HL-60 (cell line): ENCODE measurements at regions not wholly inside any gene's neighbourhood (a gene's known extent, or its start where the extent isn't known, plus 50 kb on each side); places are given as distances from the start of the nearest gene placed in this dataset.

Experiments used
- DNase-seq, 2 experiments: peaks; one replicate each; pipeline ENCODE4 v3.0.0-alpha.2; 2010 to 2020; ENCODE audit warnings: low read depth in 1 of 2, low spot score in 1 of 2
- H3K27ac ChIP-seq: fragments of 250-450 bp; sonication (Bioruptor Pico); replicated peaks from 2 replicates; pipeline ENCODE4 v1.5.1; 2020; ENCODE audit warnings: mild to moderate bottlenecking, moderate library complexity
- H3K27me3 ChIP-seq: fragments of 250-450 bp; sonication (Bioruptor Pico); 2 replicates; pipeline ENCODE4 v1.5.1; 2021; ENCODE audit warnings: mild to moderate bottlenecking, moderate library complexity; ENCODE audit not compliant: insufficient read depth, poor library complexity, severe bottlenecking
- H3K4me3 ChIP-seq: replicated peaks from 2 replicates; pipeline ENCODE4 v1.5.1; 2011; ENCODE audit warnings: mild to moderate bottlenecking, control low read depth, low read length; ENCODE audit not compliant: insufficient read depth
- CTCF ChIP-seq: IDR thresholded peaks from one replicate; pipeline ENCODE4 v1.5.1; 2011; ENCODE audit warnings: low read length, control low read depth, inconsistent platforms; ENCODE audit not compliant: insufficient read depth
- GABPA ChIP-seq: IDR thresholded peaks from 2 replicates; pipeline ENCODE4 v1.6.1; 2012; ENCODE audit warnings: low read depth
- POLR2AphosphoS5 ChIP-seq: IDR thresholded peaks from 2 replicates; pipeline ENCODE4 v1.6.1; 2012; ENCODE audit warnings: low read depth
- SPI1 ChIP-seq: IDR thresholded peaks from 2 replicates; pipeline ENCODE4 v1.6.1; 2012; ENCODE audit warnings: low read depth, mild to moderate bottlenecking, borderline replicate concordance
- TF ChIP-seq, protein P1 (sequence below): IDR thresholded peaks from 2 replicates; pipeline ENCODE4 v1.6.1; 2012; ENCODE audit warnings: low read depth; ENCODE audit not compliant: insufficient replicate concordance

DNA sequence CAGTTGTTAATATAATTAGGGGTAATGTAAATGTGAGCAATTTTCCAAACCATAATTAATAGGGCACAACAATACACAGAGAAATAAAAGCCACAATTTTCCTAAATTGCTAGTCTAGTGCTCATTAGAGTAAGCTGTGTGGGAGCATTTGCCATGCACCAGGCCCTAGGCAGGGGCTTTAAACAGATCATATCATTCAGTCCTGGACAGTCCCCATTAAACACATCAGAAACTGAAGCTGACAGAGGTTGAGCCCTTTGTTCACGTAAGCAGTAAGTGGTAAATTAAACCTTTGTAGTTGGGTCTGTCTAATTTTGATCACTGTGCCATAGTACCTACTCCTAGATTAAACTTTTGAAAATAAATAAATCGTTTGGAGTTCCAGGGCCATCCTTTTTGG lies 931.1 kb downstream of the C6orf118 start:
- H3K27ac ChIP-seq: no peak overlapping the region
- H3K27me3 ChIP-seq: no peaks in the 10 kb centered on the region
- DNase-seq: no peak
- no peak overlapping the region for H3K4me3 ChIP-seq
- no peak for TF ChIP-seq SPI1

DNA sequence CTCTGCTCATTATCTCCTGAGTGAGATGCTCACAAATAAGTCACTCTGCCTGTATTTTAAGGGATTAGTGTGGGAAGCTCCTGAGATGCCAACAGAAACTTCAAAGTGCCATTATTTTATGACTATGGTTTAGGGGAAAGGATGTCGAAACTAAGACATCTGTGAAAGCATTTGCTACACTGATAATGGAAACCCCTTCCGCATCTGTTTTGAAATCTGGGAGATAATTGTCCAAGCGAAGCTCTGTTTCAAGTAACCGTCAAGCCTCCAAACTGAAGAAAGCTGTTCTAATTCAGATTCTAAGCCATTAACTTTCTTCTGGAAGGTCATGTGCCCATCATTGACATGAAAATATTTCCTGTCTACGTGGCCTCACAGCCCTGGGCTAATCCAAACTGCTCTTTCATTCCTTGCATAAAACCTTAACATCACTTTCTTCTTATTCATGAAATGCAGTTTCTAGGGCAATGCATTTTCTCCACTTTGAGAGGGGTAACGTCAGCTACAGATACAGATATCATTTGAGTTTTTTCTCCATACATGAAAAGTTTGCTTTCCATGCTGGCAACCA lies 932.0 kb downstream of the C6orf118 start:
- Histone ChIP-seq H3K4me3 (no peak overlapping the region), H3K27me3 (no peaks in the 10 kb centered on the region), H3K27ac (no peak overlapping the region)
- no peak for DNase-seq
- TF ChIP-seq POLR2AphosphoS5 (no peak), CTCF (no peak), GABPA (no peak), SPI1 (no peak)
- TF ChIP-seq, protein P1, sequence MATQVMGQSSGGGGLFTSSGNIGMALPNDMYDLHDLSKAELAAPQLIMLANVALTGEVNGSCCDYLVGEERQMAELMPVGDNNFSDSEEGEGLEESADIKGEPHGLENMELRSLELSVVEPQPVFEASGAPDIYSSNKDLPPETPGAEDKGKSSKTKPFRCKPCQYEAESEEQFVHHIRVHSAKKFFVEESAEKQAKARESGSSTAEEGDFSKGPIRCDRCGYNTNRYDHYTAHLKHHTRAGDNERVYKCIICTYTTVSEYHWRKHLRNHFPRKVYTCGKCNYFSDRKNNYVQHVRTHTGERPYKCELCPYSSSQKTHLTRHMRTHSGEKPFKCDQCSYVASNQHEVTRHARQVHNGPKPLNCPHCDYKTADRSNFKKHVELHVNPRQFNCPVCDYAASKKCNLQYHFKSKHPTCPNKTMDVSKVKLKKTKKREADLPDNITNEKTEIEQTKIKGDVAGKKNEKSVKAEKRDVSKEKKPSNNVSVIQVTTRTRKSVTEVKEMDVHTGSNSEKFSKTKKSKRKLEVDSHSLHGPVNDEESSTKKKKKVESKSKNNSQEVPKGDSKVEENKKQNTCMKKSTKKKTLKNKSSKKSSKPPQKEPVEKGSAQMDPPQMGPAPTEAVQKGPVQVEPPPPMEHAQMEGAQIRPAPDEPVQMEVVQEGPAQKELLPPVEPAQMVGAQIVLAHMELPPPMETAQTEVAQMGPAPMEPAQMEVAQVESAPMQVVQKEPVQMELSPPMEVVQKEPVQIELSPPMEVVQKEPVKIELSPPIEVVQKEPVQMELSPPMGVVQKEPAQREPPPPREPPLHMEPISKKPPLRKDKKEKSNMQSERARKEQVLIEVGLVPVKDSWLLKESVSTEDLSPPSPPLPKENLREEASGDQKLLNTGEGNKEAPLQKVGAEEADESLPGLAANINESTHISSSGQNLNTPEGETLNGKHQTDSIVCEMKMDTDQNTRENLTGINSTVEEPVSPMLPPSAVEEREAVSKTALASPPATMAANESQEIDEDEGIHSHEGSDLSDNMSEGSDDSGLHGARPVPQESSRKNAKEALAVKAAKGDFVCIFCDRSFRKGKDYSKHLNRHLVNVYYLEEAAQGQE: no peak

DNA sequence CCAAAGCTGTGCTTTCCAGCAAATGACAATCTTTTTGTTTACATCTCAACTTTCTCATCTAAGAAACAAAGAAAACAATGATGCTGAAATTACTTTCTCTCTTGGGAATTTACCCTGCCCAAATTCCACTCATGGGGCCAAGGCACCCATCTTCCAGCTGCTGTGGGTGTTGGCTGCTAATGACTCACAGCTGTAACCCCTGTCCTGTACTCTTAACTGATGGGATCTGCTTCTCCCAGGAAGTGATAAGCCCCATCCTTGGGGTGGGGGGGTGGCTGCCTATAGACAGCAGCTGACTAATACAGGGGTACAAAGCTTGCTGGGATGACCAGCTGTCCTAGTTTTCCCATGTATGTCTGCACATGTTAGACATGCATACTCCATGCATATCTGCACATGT lies 938.6 kb downstream of the C6orf118 start:
- TF ChIP-seq, protein P1: no peak
- no peak for TF ChIP-seq POLR2AphosphoS5
- no peak for TF ChIP-seq SPI1
- no peak for TF ChIP-seq CTCF
- no peak for TF ChIP-seq GABPA
- DNase-seq: no peak
- H3K27me3 ChIP-seq: no peaks in the 10 kb centered on the region
- H3K4me3 ChIP-seq: no peak overlapping the region
- no peak overlapping the region for H3K27ac ChIP-seq

- H3K27ac ChIP-seq: no peak overlapping the region
- TF ChIP-seq GABPA (no peak), POLR2AphosphoS5 (no peak), CTCF (no peak), SPI1 (no peak)
- TF ChIP-seq, protein P1: no peak
Observed at GRCh38 chr6:164359441-164359840, 944.9 kb downstream of the QKI start.

More at GRCh38 chr6:164359441-164359840, 944.9 kb downstream of the QKI start:
- no peak overlapping the region for H3K4me3 ChIP-seq
- no peaks in the 10 kb centered on the region for H3K27me3 ChIP-seq
- no peak for DNase-seq
